ENCODE measurements at regions not wholly inside any gene's neighbourhood (a gene's known extent, or its start where the extent isn't known, plus 50 kb on each side); places are given as distances from the start of the nearest gene placed in this dataset.

DNA sequence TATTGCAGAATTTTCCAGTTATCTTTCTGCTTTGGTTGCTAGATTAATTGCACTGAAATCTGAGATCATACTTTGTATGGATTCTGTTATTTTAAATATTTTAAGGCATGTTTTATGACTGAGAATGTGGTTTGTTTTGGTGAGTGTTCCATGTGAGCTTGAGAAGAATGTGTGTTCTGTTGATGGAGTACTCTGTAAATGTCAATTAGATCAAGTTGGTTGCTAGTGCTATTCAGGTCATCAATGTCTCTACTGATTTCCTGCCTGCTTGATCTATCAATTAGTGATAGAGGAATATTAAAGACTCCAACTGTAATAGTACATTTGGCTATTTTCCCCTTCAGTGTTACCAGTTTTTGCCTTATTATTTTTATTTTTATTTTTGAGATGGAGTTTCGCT, 64.3 kb upstream of the SHANK2 start:
- TF ChIP-seq, protein P1, sequence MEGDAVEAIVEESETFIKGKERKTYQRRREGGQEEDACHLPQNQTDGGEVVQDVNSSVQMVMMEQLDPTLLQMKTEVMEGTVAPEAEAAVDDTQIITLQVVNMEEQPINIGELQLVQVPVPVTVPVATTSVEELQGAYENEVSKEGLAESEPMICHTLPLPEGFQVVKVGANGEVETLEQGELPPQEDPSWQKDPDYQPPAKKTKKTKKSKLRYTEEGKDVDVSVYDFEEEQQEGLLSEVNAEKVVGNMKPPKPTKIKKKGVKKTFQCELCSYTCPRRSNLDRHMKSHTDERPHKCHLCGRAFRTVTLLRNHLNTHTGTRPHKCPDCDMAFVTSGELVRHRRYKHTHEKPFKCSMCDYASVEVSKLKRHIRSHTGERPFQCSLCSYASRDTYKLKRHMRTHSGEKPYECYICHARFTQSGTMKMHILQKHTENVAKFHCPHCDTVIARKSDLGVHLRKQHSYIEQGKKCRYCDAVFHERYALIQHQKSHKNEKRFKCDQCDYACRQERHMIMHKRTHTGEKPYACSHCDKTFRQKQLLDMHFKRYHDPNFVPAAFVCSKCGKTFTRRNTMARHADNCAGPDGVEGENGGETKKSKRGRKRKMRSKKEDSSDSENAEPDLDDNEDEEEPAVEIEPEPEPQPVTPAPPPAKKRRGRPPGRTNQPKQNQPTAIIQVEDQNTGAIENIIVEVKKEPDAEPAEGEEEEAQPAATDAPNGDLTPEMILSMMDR (IDR thresholded peaks at IDR 0.05; ENCODE audit: insufficient read depth, low read length) = no peak
- TF ChIP-seq, protein P2, sequence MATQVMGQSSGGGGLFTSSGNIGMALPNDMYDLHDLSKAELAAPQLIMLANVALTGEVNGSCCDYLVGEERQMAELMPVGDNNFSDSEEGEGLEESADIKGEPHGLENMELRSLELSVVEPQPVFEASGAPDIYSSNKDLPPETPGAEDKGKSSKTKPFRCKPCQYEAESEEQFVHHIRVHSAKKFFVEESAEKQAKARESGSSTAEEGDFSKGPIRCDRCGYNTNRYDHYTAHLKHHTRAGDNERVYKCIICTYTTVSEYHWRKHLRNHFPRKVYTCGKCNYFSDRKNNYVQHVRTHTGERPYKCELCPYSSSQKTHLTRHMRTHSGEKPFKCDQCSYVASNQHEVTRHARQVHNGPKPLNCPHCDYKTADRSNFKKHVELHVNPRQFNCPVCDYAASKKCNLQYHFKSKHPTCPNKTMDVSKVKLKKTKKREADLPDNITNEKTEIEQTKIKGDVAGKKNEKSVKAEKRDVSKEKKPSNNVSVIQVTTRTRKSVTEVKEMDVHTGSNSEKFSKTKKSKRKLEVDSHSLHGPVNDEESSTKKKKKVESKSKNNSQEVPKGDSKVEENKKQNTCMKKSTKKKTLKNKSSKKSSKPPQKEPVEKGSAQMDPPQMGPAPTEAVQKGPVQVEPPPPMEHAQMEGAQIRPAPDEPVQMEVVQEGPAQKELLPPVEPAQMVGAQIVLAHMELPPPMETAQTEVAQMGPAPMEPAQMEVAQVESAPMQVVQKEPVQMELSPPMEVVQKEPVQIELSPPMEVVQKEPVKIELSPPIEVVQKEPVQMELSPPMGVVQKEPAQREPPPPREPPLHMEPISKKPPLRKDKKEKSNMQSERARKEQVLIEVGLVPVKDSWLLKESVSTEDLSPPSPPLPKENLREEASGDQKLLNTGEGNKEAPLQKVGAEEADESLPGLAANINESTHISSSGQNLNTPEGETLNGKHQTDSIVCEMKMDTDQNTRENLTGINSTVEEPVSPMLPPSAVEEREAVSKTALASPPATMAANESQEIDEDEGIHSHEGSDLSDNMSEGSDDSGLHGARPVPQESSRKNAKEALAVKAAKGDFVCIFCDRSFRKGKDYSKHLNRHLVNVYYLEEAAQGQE (IDR thresholded peaks at IDR 0.05; ENCODE audit: insufficient replicate concordance, low read depth) = no peak

Measured in HL-60 (cell line).